RWPE1 (cell line): ENCODE measurements at regions not wholly inside any gene's neighbourhood (a gene's known extent, or its start where the extent isn't known, plus 50 kb on each side); places are given as distances from the start of the nearest gene placed in this dataset.

Experiments
- CTCF ChIA-PET: fragments of 350-600 bp; sonication (Branson Sonifier 250); formaldehyde crosslinking; extraction: SDS; loops from one replicate; lab custom pipeline; 2021; lab: Yijun Ruan, JAX
- POLR2A ChIA-PET: fragments of 400-600 bp; formaldehyde crosslinking; extraction: SDS; loops from one replicate; lab custom pipeline; 2020; ENCODE audit warnings: antibody characterized with exemption; ENCODE audit not compliant: low non-redundant PET; lab: Yijun Ruan, JAX
- DNase-seq: peaks from one replicate; pipeline ENCODE4 v3.0.0; 2012; ENCODE audit warnings: low spot score
- H3K27ac ChIP-seq: fragments of 450-650 bp; 2 replicates; pipeline ENCODE4 v1.5.1; 2017
- CTCF ChIP-seq: fragments of 450-650 bp; conservative IDR thresholded peaks from 2 replicates; pipeline ENCODE4 v1.5.1; 2017; ENCODE audit warnings: low read depth, mild to moderate bottlenecking

- ChIA-PET CTCF (no interaction called here), POLR2A (no interaction called here)
Observed at GRCh38 chr3:145197051-145197820, 963.7 kb downstream of the PLOD2 start.

GRCh38 chr3:145197821-145198220 lies 963.2 kb downstream of the PLOD2 start:
- no peak for DNase-seq
- ChIA-PET CTCF (no interaction called here), POLR2A (no interaction called here)
- no peak for TF ChIP-seq CTCF
- no peak overlapping the region for H3K27ac ChIP-seq

More at GRCh38 chr3:145197051-145197820, 963.7 kb downstream of the PLOD2 start:
- no peak for TF ChIP-seq CTCF
- no peak overlapping the region for H3K27ac ChIP-seq
- no peak for DNase-seq

GRCh38 chr3:145209561-145209960 lies 951.4 kb downstream of the PLOD2 start:
- ChIA-PET CTCF (no interaction called here), POLR2A (no interaction called here)
- TF ChIP-seq CTCF = no peak
- no peak overlapping the region for H3K27ac ChIP-seq
- no peak for DNase-seq

GRCh38 chr3:145219355-145220235 lies 941.4 kb downstream of the PLOD2 start:
- POLR2A ChIA-PET = no interaction called here
- TF ChIP-seq CTCF = no peak
- CTCF ChIA-PET = no interaction called here
- no peak overlapping the region for H3K27ac ChIP-seq
- DNase-seq = no peak

GRCh38 chr3:145224886-145225285 lies 936.1 kb downstream of the PLOD2 start:
- TF ChIP-seq CTCF = no peak
- ChIA-PET POLR2A (no interaction called here), CTCF (no interaction called here)
- no peak for DNase-seq
- H3K27ac ChIP-seq = no peak overlapping the region

GRCh38 chr3:145243875-145244274 lies 917.1 kb downstream of the PLOD2 start:
- DNase-seq = no peak
- ChIA-PET CTCF (no interaction called here), POLR2A (no interaction called here)
- TF ChIP-seq CTCF = no peak
- H3K27ac ChIP-seq = no peak overlapping the region
